ENCODE measurements at regions not wholly inside any gene's neighbourhood (a gene's known extent, or its start where the extent isn't known, plus 50 kb on each side); places are given as distances from the start of the nearest gene placed in this dataset.

DNA sequence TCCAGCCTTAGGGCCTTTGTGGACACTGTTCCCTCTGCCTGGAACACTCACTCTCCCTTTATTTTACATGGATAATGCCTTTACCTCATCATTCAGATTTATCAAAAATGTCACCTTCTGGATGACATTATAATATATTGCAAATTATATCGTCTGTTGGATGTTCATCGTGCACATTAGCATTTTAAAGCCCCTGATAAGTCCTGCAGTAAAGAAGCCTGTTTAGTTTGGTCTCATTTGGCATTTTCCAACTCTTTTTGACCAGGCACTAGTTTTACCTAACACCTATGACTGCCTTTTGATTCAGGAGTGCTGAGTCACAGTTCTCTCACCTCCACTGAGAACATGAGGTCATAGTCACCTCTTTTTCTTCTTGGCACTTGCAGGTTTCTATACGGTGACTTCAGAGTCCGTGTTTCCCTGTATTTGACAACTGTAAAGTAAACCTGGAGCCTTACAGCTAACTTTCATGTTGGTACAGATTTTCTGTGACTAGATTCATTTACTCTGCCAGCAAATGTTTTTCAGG is 57.7 kb upstream of the STC2 start:
- CTCF ChIA-PET, result no interaction called here
- POLR2A ChIA-PET, result interaction anchor here (1.7 kb wide), 1 partner anchor 57 kb away, joined by 4 read pairs; the partner anchor contains the start of gene STC2
- no peak for DNase-seq (ENCODE audit: extremely low spot score)
- TF ChIP-seq BHLHE40 (IDR thresholded peaks at IDR 0.05; ENCODE audit: borderline replicate concordance), result no peak
- no peak for TF ChIP-seq L3MBTL2 (conservative IDR thresholded peaks at IDR 0.05)
- TF ChIP-seq FOXA1 (IDR thresholded peaks at IDR 0.05), result no peak
- no peak for TF ChIP-seq FOXK2 (IDR thresholded peaks at IDR 0.05)
- TF ChIP-seq NFRKB (IDR thresholded peaks at IDR 0.05), result no peak
- no peak for TF ChIP-seq CTBP1 (IDR thresholded peaks at IDR 0.05; ENCODE audit: borderline replicate concordance)
- TF ChIP-seq TARDBP (IDR thresholded peaks at IDR 0.05), result no peak
- TF ChIP-seq FOXM1 (IDR thresholded peaks at IDR 0.05; ENCODE audit: borderline replicate concordance), result no peak
- TF ChIP-seq ARNT (IDR thresholded peaks at IDR 0.05), result no peak
- TF ChIP-seq ZNF384 (IDR thresholded peaks at IDR 0.05), result no peak
- no peak for TF ChIP-seq SUZ12 (IDR thresholded peaks at IDR 0.05)
- TF ChIP-seq LEF1 (IDR thresholded peaks at IDR 0.05; ENCODE audit: borderline replicate concordance), result no peak
- TF ChIP-seq, protein P1, sequence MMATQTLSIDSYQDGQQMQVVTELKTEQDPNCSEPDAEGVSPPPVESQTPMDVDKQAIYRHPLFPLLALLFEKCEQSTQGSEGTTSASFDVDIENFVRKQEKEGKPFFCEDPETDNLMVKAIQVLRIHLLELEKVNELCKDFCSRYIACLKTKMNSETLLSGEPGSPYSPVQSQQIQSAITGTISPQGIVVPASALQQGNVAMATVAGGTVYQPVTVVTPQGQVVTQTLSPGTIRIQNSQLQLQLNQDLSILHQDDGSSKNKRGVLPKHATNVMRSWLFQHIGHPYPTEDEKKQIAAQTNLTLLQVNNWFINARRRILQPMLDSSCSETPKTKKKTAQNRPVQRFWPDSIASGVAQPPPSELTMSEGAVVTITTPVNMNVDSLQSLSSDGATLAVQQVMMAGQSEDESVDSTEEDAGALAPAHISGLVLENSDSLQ (IDR thresholded peaks at IDR 0.05), result no peak
- no peak for TF ChIP-seq ELF4 (IDR thresholded peaks at IDR 0.05)
- no peak for TF ChIP-seq SP1 (IDR thresholded peaks at IDR 0.05)
- no peak for TF ChIP-seq HDGF (IDR thresholded peaks at IDR 0.05; ENCODE audit: borderline replicate concordance)

GRCh38 chr5:173383711-173384110 is 55.5 kb upstream of the STC2 start:
- TF ChIP-seq SP1 (IDR thresholded peaks at IDR 0.05), result no peak
- no peak for TF ChIP-seq ELF4 (IDR thresholded peaks at IDR 0.05)
- TF ChIP-seq FOXA1 (IDR thresholded peaks at IDR 0.05), result no peak
- no peak for TF ChIP-seq TARDBP (IDR thresholded peaks at IDR 0.05)
- TF ChIP-seq BHLHE40 (IDR thresholded peaks at IDR 0.05; ENCODE audit: borderline replicate concordance), result no peak
- TF ChIP-seq NFRKB (IDR thresholded peaks at IDR 0.05), result no peak
- TF ChIP-seq L3MBTL2 (conservative IDR thresholded peaks at IDR 0.05), result no peak
- TF ChIP-seq, protein P1 (IDR thresholded peaks at IDR 0.05), result no peak
- no peak for TF ChIP-seq SUZ12 (IDR thresholded peaks at IDR 0.05)
- TF ChIP-seq ARNT (IDR thresholded peaks at IDR 0.05), result no peak
- TF ChIP-seq FOXM1 (IDR thresholded peaks at IDR 0.05; ENCODE audit: borderline replicate concordance), result no peak
- TF ChIP-seq ZNF384 (IDR thresholded peaks at IDR 0.05), result no peak
- DNase-seq (ENCODE audit: extremely low spot score), result no peak
- ChIA-PET CTCF (no interaction called here), POLR2A (no interaction called here)

DNA sequence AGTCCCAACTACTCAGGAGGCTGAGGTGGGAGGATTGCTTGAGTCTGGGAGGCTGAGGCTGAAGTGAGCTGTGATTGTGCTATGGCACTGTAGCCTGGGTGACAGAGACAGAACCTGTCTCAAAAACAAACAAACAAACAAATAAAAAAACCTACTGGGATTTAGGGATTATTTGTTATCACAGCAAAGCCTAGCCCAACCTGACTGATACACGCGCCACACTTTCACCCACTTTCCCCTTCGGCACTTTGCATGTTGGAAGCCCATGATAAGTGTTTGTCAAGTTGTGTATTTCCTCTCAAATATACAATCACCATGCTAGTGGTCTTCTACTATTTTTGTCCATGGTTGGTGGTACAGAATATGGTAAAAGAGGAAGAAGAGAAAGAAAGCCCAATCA is 50.5 kb upstream of the STC2 start:
- POLR2A ChIA-PET, result no interaction called here
- CTCF ChIA-PET, result no interaction called here
- DNase-seq (ENCODE audit: extremely low spot score), result no peak
- TF ChIP-seq ZNF384 (IDR thresholded peaks at IDR 0.05) (no peak), HDGF (IDR thresholded peaks at IDR 0.05; ENCODE audit: borderline replicate concordance) (no peak), TARDBP (IDR thresholded peaks at IDR 0.05) (no peak), SP1 (IDR thresholded peaks at IDR 0.05) (no peak), FOXA1 (IDR thresholded peaks at IDR 0.05) (no peak), SUZ12 (IDR thresholded peaks at IDR 0.05) (no peak), CTBP1 (IDR thresholded peaks at IDR 0.05; ENCODE audit: borderline replicate concordance) (no peak), ARNT (IDR thresholded peaks at IDR 0.05) (no peak)
- TF ChIP-seq, protein P1 (IDR thresholded peaks at IDR 0.05), result no peak

All from HEK293T (cell line).